GM12891 (cell line): ENCODE measurements at regions not wholly inside any gene's neighbourhood (a gene's known extent, or its start where the extent isn't known, plus 50 kb on each side); places are given as distances from the start of the nearest gene placed in this dataset.
A peak's percentile ranks its signal among the peaks of the same experiment; 100 is the strongest.
"Not testable (repeated sequence)": the region's sequence is repeated elsewhere in the genome, so short reads cannot be mapped to it uniquely, and the experiment has no call there.

ENCODE experiments used
- DNase-seq: peaks from one replicate; pipeline ENCODE4 v3.0.0; 2011; ENCODE audit warnings: low spot score; ENCODE audit not compliant: insufficient read length
- FAIRE-seq: peaks from 2 replicates; lab custom pipeline; 2011; peaks lifted over from hg19 to GRCh38; lab: Jason Lieb, UNC
- PAX5 ChIP-seq: IDR thresholded peaks from 2 replicates; pipeline ENCODE4 v1.6.1; 2011; ENCODE audit warnings: low read length, moderate library complexity, mild to moderate bottlenecking; ENCODE audit not compliant: insufficient read depth, severe bottlenecking
- POLR2A ChIP-seq: IDR thresholded peaks from 2 replicates; pipeline ENCODE4 v1.6.1; 2011; ENCODE audit warnings: low read depth, low read length, control low read depth
- POLR2AphosphoS5 ChIP-seq: IDR thresholded peaks from 2 replicates; pipeline ENCODE4 v1.6.1; 2011; ENCODE audit warnings: low read depth, low read length, control low read depth
- POU2F2 ChIP-seq: IDR thresholded peaks from 2 replicates; pipeline ENCODE4 v1.6.1; 2011; ENCODE audit warnings: low read depth, mild to moderate bottlenecking, control low read depth, low read length, moderate library complexity
- SPI1 ChIP-seq: IDR thresholded peaks from 2 replicates; pipeline ENCODE4 v1.6.1; 2011; ENCODE audit warnings: low read depth, low read length, control low read depth
- TAF1 ChIP-seq: IDR thresholded peaks from 2 replicates; pipeline ENCODE4 v1.6.1; 2011; ENCODE audit warnings: low read depth, low read length, control low read depth

GRCh38 chr20:5463007-5463686, 146.4 kb upstream of the PROKR2 start:
- no peak for DNase-seq
- FAIRE-seq = no peak
- TF ChIP-seq POLR2A = no peak
- TF ChIP-seq PAX5 = no peak
- no peak for TF ChIP-seq POLR2AphosphoS5
- no peak for TF ChIP-seq TAF1
- TF ChIP-seq SPI1 = no peak
- TF ChIP-seq POU2F2 = no peak

GRCh38 chr20:5453745-5454144, 137.0 kb upstream of the PROKR2 start:
- not testable (repeated sequence) for FAIRE-seq, DNase-seq

- FAIRE-seq, DNase-seq: not testable (repeated sequence)
Observed at GRCh38 chr20:5453316-5453715, 136.6 kb upstream of the PROKR2 start.

- DNase-seq, FAIRE-seq: not testable (repeated sequence)
Observed at GRCh38 chr20:5452691-5453090, 135.9 kb upstream of the PROKR2 start.

- not testable (repeated sequence) for DNase-seq, FAIRE-seq
Observed at GRCh38 chr20:5452286-5452685, 135.5 kb upstream of the PROKR2 start.

GRCh38 chr20:5451643-5452210, 135.0 kb upstream of the PROKR2 start:
- FAIRE-seq (no peak), DNase-seq (no peak)
- no peak for TF ChIP-seq POLR2A
- no peak for TF ChIP-seq PAX5
- no peak for TF ChIP-seq POLR2AphosphoS5
- TF ChIP-seq SPI1 = no peak
- TF ChIP-seq POU2F2 = no peak
- no peak for TF ChIP-seq TAF1

GRCh38 chr20:5448449-5449118, 131.8 kb upstream of the PROKR2 start:
- peak; percentile 85 for FAIRE-seq

GRCh38 chr20:5447188-5447587, 130.4 kb upstream of the PROKR2 start:
- DNase-seq (no peak), FAIRE-seq (no peak)
- TF ChIP-seq POLR2AphosphoS5 (no peak), TAF1 (no peak), SPI1 (no peak), PAX5 (no peak), POLR2A (no peak), POU2F2 (no peak)

More at GRCh38 chr20:5448449-5449118, 131.8 kb upstream of the PROKR2 start:
- no peak for DNase-seq
- TF ChIP-seq TAF1 = no peak
- no peak for TF ChIP-seq POLR2AphosphoS5
- TF ChIP-seq SPI1 = no peak
- no peak for TF ChIP-seq PAX5
- TF ChIP-seq POU2F2 = no peak
- TF ChIP-seq POLR2A = no peak

GRCh38 chr20:5445611-5446010, 128.9 kb upstream of the PROKR2 start:
- no peak for TF ChIP-seq POLR2A
- TF ChIP-seq POLR2AphosphoS5 = no peak
- no peak for DNase-seq
- no peak for FAIRE-seq

- FAIRE-seq (no peak), DNase-seq (no peak)
- no peak for TF ChIP-seq PAX5
- TF ChIP-seq TAF1 = no peak
- TF ChIP-seq POU2F2 = no peak
- TF ChIP-seq POLR2AphosphoS5 = no peak
- TF ChIP-seq SPI1 = no peak
- no peak for TF ChIP-seq POLR2A
Observed at GRCh38 chr20:5442101-5442500, 125.3 kb upstream of the PROKR2 start.

GRCh38 chr20:5434116-5434515, 117.4 kb upstream of the PROKR2 start:
- FAIRE-seq (no peak), DNase-seq (no peak)
- no peak for TF ChIP-seq SPI1
